Keratinocyte (primary cell): ENCODE measurements at regions not wholly inside any gene's neighbourhood (a gene's known extent, or its start where the extent isn't known, plus 50 kb on each side); places are given as distances from the start of the nearest gene placed in this dataset.

ENCODE experiments used
- CTCF ChIP-seq, 3 experiments: IDR thresholded peaks in 1 of 3; conservative IDR thresholded peaks in 1 of 3; optimal IDR thresholded peaks in 1 of 3; 2 replicates in 2 of 3; 3 replicates in 1 of 3; pipeline versions ENCODE3 to v1.5.1; 2011; ENCODE audit warnings: low read length in 3 of 3, mild to moderate bottlenecking in 3 of 3, moderate library complexity in 2 of 3, control low read depth in 1 of 3, inconsistent platforms in 1 of 3; ENCODE audit not compliant: insufficient read depth in 2 of 3; ENCODE audit errors: extremely low read depth in 1 of 3
- EZH2 ChIP-seq: IDR thresholded peaks from one replicate; pipeline ENCODE4 v1.6.1; 2012; ENCODE audit warnings: inconsistent platforms, mild to moderate bottlenecking, low read length, moderate library complexity

- no peak for TF ChIP-seq CTCF (optimal IDR thresholded peaks at IDR 0.05 in 1 of 3, IDR thresholded peaks at IDR 0.05 in 1 of 3, conservative IDR thresholded peaks at IDR 0.05 in 1 of 3; ENCODE audit: extremely low read depth in 1 of 3, insufficient read depth in 2 of 3, low read length in 3 of 3)
- TF ChIP-seq EZH2 = no peak
These were observed 75.1 kb downstream of the C1QL2 start for GRCh38 chr2:119083416-119083815.
